ENCODE measurements at regions not wholly inside any gene's neighbourhood (a gene's known extent, or its start where the extent isn't known, plus 50 kb on each side); places are given as distances from the start of the nearest gene placed in this dataset.

DNA sequence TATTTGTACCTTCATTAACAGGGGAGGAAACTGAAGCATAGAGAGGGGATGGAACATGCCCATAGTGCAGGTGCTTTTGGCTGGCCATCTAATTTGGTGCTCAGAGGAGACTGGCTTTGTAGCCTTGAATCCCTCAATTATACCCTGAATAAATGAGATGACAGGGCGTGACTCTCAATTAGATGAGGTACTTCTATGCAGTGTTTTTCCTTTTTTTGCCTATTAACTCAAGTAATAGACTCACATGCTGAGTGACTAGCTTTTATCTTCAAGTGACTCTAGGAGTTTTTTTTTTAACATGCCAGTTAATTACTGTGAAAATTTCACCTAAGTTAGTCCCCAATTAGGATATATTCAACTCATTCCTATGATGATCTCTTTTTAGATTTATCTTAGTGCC, 243.7 kb downstream of the DACT1 start:
- FAIRE-seq (no peak), ATAC-seq (no peak), DNase-seq (ENCODE audit: low spot score) (no peak)
- no peak overlapping the region for H2AFZ ChIP-seq (ENCODE audit: low read length)
- intact Hi-C loops (cut with micrococcal nuclease; ENCODE audit: unreplicated experiment): no loop called here
- H3K27ac ChIP-seq (ENCODE audit: extremely low read length, insufficient read depth, low read length): no peak overlapping the region
- POLR2A ChIA-PET: no interaction called here
- no peaks in the 10 kb centered on the region for H4K20me1 ChIP-seq (ENCODE audit: insufficient read depth, low read length)
- BruUV-seq (replicated peaks): no TSS peak
- H3K27me3 ChIP-seq (ENCODE audit: control insufficient read depth in 1 of 2, insufficient read depth in 2 of 2, low read length in 2 of 2): no peaks in the 10 kb centered on the region
- no peaks in the 10 kb centered on the region for H3K9me3 ChIP-seq (ENCODE audit: low read length)
- 8% methylated on average over 1 of the region's 1 CpG for WGBS (ENCODE audit: low lambda C conversion rate)
- no peak overlapping the region for H3K9ac ChIP-seq (ENCODE audit: insufficient read depth, low read depth, low read length)
- no peak overlapping the region for H3K4me2 ChIP-seq (ENCODE audit: low read depth, low read length)
- no peaks in the 10 kb centered on the region for H3K79me2 ChIP-seq (ENCODE audit: insufficient read depth, low read length)
- H3K4me3 ChIP-seq (replicated peaks in 1 of 3; ENCODE audit: insufficient read depth in 1 of 3, low read depth in 2 of 3, low read length in 3 of 3): no peak overlapping the region
- CTCF ChIA-PET (ENCODE audit: low intra/inter-chr PET ratio, low total read pairs): no interaction called here
- in situ Hi-C loops (cut with HindIII; ENCODE audit: extremely low pct_ligation_motif_present, low pct_unique_long_range_greater_than_20kb): no loop called here
- H3K4me1 ChIP-seq (ENCODE audit: insufficient read depth, low read length): no peaks in the 10 kb centered on the region
- no peaks in the 10 kb centered on the region for H3K36me3 ChIP-seq (replicated peaks in 1 of 2; ENCODE audit: control insufficient read depth in 1 of 2, insufficient read depth in 2 of 2, low read length in 2 of 2)
- TF ChIP-seq, protein P1, sequence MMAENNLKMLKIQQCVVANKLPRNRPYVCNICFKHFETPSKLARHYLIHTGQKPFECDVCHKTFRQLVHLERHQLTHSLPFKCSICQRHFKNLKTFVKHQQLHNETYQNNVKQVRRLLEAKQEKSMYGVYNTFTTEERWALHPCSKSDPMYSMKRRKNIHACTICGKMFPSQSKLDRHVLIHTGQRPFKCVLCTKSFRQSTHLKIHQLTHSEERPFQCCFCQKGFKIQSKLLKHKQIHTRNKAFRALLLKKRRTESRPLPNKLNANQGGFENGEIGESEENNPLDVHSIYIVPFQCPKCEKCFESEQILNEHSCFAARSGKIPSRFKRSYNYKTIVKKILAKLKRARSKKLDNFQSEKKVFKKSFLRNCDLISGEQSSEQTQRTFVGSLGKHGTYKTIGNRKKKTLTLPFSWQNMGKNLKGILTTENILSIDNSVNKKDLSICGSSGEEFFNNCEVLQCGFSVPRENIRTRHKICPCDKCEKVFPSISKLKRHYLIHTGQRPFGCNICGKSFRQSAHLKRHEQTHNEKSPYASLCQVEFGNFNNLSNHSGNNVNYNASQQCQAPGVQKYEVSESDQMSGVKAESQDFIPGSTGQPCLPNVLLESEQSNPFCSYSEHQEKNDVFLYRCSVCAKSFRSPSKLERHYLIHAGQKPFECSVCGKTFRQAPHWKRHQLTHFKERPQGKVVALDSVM (CRISPR knock-in tag; IDR thresholded peaks at IDR 0.05): no peak
- TF ChIP-seq, protein P2, sequence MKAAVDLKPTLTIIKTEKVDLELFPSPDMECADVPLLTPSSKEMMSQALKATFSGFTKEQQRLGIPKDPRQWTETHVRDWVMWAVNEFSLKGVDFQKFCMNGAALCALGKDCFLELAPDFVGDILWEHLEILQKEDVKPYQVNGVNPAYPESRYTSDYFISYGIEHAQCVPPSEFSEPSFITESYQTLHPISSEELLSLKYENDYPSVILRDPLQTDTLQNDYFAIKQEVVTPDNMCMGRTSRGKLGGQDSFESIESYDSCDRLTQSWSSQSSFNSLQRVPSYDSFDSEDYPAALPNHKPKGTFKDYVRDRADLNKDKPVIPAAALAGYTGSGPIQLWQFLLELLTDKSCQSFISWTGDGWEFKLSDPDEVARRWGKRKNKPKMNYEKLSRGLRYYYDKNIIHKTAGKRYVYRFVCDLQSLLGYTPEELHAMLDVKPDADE (CRISPR knock-in tag; IDR thresholded peaks at IDR 0.05): no peak
- no peak for TF ChIP-seq ZNF333 (CRISPR knock-in tag; IDR thresholded peaks at IDR 0.05; ENCODE audit: borderline replicate concordance)
- TF ChIP-seq GTF2F1 (IDR thresholded peaks at IDR 0.05; ENCODE audit: low read length): no peak
- no peak for TF ChIP-seq KDM5A (IDR thresholded peaks at IDR 0.05; ENCODE audit: borderline replicate concordance, low read length)
- no peak for TF ChIP-seq ZNF615 (CRISPR knock-in tag; IDR thresholded peaks at IDR 0.05; ENCODE audit: borderline replicate concordance)
- no peak for TF ChIP-seq HES4 (CRISPR knock-in tag; IDR thresholded peaks at IDR 0.05; ENCODE audit: borderline replicate concordance)
- TF ChIP-seq, protein P3, sequence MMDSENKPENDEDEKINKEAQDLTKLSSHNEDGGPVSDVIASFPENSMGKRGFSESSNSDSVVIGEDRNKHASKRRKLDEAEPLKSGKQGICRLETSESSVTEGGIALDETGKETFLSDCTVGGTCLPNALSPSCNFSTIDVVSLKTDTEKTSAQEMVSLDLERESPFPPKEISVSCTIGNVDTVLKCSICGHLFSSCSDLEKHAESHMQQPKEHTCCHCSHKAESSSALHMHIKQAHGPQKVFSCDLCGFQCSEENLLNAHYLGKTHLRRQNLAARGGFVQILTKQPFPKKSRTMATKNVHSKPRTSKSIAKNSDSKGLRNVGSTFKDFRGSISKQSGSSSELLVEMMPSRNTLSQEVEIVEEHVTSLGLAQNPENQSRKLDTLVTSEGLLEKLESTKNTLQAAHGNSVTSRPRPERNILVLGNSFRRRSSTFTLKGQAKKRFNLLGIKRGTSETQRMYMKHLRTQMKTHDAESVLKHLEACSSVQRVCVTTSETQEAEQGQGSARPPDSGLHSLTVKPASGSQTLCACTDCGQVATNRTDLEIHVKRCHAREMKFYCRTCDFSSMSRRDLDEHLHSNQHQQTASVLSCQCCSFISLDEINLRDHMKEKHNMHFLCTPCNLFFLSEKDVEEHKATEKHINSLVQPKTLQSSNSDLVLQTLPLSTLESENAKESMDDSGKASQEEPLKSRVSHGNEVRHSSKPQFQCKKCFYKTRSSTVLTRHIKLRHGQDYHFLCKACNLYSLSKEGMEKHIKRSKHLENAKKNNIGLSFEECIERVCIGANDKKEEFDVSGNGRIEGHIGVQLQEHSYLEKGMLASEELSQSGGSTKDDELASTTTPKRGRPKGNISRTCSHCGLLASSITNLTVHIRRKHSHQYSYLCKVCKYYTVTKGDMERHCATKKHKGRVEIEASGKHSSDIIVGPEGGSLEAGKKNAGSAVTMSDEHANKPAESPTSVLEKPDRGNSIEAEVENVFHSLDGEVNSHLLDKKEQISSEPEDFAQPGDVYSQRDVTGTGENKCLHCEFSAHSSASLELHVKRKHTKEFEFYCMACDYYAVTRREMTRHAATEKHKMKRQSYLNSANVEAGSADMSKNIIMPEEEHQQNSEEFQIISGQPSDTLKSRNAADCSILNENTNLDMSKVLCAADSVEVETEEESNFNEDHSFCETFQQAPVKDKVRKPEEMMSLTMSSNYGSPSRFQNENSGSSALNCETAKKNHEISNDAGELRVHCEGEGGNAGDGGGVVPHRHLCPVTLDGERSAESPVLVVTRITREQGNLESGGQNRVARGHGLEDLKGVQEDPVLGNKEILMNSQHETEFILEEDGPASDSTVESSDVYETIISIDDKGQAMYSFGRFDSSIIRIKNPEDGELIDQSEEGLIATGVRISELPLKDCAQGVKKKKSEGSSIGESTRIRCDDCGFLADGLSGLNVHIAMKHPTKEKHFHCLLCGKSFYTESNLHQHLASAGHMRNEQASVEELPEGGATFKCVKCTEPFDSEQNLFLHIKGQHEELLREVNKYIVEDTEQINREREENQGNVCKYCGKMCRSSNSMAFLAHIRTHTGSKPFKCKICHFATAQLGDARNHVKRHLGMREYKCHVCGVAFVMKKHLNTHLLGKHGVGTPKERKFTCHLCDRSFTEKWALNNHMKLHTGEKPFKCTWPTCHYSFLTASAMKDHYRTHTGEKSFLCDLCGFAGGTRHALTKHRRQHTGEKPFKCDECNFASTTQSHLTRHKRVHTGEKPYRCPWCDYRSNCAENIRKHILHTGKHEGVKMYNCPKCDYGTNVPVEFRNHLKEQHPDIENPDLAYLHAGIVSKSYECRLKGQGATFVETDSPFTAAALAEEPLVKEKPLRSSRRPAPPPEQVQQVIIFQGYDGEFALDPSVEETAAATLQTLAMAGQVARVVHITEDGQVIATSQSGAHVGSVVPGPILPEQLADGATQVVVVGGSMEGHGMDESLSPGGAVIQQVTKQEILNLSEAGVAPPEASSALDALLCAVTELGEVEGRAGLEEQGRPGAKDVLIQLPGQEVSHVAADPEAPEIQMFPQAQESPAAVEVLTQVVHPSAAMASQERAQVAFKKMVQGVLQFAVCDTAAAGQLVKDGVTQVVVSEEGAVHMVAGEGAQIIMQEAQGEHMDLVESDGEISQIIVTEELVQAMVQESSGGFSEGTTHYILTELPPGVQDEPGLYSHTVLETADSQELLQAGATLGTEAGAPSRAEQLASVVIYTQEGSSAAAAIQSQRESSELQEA (CRISPR knock-in tag; IDR thresholded peaks at IDR 0.05; ENCODE audit: not compliant biosample characterization): no peak
- TF ChIP-seq, protein P4, sequence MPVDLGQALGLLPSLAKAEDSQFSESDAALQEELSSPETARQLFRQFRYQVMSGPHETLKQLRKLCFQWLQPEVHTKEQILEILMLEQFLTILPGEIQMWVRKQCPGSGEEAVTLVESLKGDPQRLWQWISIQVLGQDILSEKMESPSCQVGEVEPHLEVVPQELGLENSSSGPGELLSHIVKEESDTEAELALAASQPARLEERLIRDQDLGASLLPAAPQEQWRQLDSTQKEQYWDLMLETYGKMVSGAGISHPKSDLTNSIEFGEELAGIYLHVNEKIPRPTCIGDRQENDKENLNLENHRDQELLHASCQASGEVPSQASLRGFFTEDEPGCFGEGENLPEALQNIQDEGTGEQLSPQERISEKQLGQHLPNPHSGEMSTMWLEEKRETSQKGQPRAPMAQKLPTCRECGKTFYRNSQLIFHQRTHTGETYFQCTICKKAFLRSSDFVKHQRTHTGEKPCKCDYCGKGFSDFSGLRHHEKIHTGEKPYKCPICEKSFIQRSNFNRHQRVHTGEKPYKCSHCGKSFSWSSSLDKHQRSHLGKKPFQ (CRISPR knock-in tag; IDR thresholded peaks at IDR 0.05; ENCODE audit: insufficient replicate concordance): no peak

Data from HepG2 (cell line).